ENCODE measurements at regions not wholly inside any gene's neighbourhood (a gene's known extent, or its start where the extent isn't known, plus 50 kb on each side); places are given as distances from the start of the nearest gene placed in this dataset.

- intact Hi-C loops (cut with micrococcal nuclease) = no loop called here
- H3K27me3 Mint-ChIP-seq = peaks cover 3% of the 10 kb centered on the region
- no peak overlapping the region for H3K4me3 Mint-ChIP-seq
- ChIA-PET CTCF (interaction anchor here (1.2 kb wide), 1 partner anchor 14 kb away, joined by 3 read pairs; no protein-coding TSS in a partner anchor), POLR2A (no interaction called here)
- no peak for ATAC-seq (ENCODE audit: low read depth)
- no peak for TF ChIP-seq CTCF (IDR thresholded peaks at IDR 0.05)
- H3K9me3 Mint-ChIP-seq = no peaks in the 10 kb centered on the region
- H3K4me1 Mint-ChIP-seq = peaks cover under 1% of the 10 kb centered on the region
- DNase-seq = no peak
- no peak overlapping the region for H3K27ac Mint-ChIP-seq
- H3K36me3 Mint-ChIP-seq (ENCODE audit: low read depth) = no peaks in the 10 kb centered on the region
These were observed 250.4 kb upstream of the JADE1 start for GRCh38 chr4:128558896-128559679.

- Mint-ChIP-seq H3K36me3 (ENCODE audit: low read depth) (no peaks in the 10 kb centered on the region), H3K4me3 (no peak overlapping the region), H3K27ac (no peak overlapping the region), H3K27me3 (peaks cover 5% of the 10 kb centered on the region), H3K9me3 (no peaks in the 10 kb centered on the region), H3K4me1 (peaks cover 13% of the 10 kb centered on the region)
- no peak for TF ChIP-seq CTCF (IDR thresholded peaks at IDR 0.05)
- DNase-seq (no peak), ATAC-seq (ENCODE audit: low read depth) (no peak)
- intact Hi-C loops (cut with micrococcal nuclease) = no loop called here
- POLR2A ChIA-PET = no interaction called here
- CTCF ChIA-PET = no interaction called here
These were observed 252.7 kb upstream of the JADE1 start for GRCh38 chr4:128556756-128557155.

- H3K4me3 Mint-ChIP-seq = peak overlapping the region; percentile 93
- H3K27ac Mint-ChIP-seq = no peak overlapping the region
- H3K27me3 Mint-ChIP-seq = peaks cover 8% of the 10 kb centered on the region
- no peak for TF ChIP-seq CTCF (IDR thresholded peaks at IDR 0.05)
- ChIA-PET CTCF (no interaction called here), POLR2A (no interaction called here)
- peaks cover 13% of the 10 kb centered on the region for H3K4me1 Mint-ChIP-seq
- no peak for DNase-seq
- H3K9me3 Mint-ChIP-seq = no peaks in the 10 kb centered on the region
- H3K36me3 Mint-ChIP-seq (ENCODE audit: low read depth) = no peaks in the 10 kb centered on the region
- no peak for ATAC-seq (ENCODE audit: low read depth)
- intact Hi-C loops (cut with micrococcal nuclease) = no loop called here
These were observed 255.6 kb upstream of the JADE1 start for GRCh38 chr4:128553686-128554515.

GRCh38 chr4:128552586-128552907, 257.0 kb upstream of the JADE1 start:
- Mint-ChIP-seq H3K4me3 (peak overlapping the region; percentile 93), H3K9me3 (no peaks in the 10 kb centered on the region), H3K27me3 (peaks cover 8% of the 10 kb centered on the region), H3K36me3 (ENCODE audit: low read depth) (no peaks in the 10 kb centered on the region), H3K4me1 (peaks cover 13% of the 10 kb centered on the region), H3K27ac (no peak overlapping the region)
- no peak for TF ChIP-seq CTCF (IDR thresholded peaks at IDR 0.05)
- no peak for ATAC-seq (ENCODE audit: low read depth)
- ChIA-PET CTCF (no interaction called here), POLR2A (no interaction called here)
- intact Hi-C loops (cut with micrococcal nuclease) = no loop called here
- no peak for DNase-seq

- H3K36me3 Mint-ChIP-seq (ENCODE audit: low read depth) = no peaks in the 10 kb centered on the region
- no peak for ATAC-seq (ENCODE audit: low read depth)
- CTCF ChIA-PET = no interaction called here
- H3K4me3 Mint-ChIP-seq = no peak overlapping the region
- H3K27me3 Mint-ChIP-seq = peaks cover 12% of the 10 kb centered on the region
- POLR2A ChIA-PET = no interaction called here
- no peak overlapping the region for H3K27ac Mint-ChIP-seq
- DNase-seq = no peak
- no peak for TF ChIP-seq CTCF (IDR thresholded peaks at IDR 0.05)
- no peaks in the 10 kb centered on the region for H3K9me3 Mint-ChIP-seq
- H3K4me1 Mint-ChIP-seq = peaks cover 13% of the 10 kb centered on the region
- intact Hi-C loops (cut with micrococcal nuclease) = no loop called here
These were observed 258.2 kb upstream of the JADE1 start for GRCh38 chr4:128551280-128551679.

Data from activated B cell treated with CpG ODN at 0.5 μM for 24 hours (primary cell).